Smooth muscle cell (in vitro differentiated cells): ENCODE measurements at regions not wholly inside any gene's neighbourhood (a gene's known extent, or its start where the extent isn't known, plus 50 kb on each side); places are given as distances from the start of the nearest gene placed in this dataset.

Experiments
- DNase-seq: peaks from one replicate; lab custom pipeline; 2025; ENCODE audit not compliant: unreplicated experiment; lab: John Stamatoyannopoulos, UW
- H2AFZ ChIP-seq: fragments of 200-600 bp; sonication (generic); 2 replicates; pipeline ENCODE4 v1.6.0; 2016; ENCODE audit warnings: antibody characterized with exemption, low read depth, mild to moderate bottlenecking
- H3F3A ChIP-seq: fragments of 200-600 bp; sonication (generic); 2 replicates; pipeline ENCODE4 v1.6.0; 2017; ENCODE audit warnings: antibody characterized with exemption, low read depth
- H3K27ac ChIP-seq: fragments of 200-600 bp; sonication (generic); 2 replicates; pipeline ENCODE4 v1.5.1; 2016; ENCODE audit warnings: low read depth, mild to moderate bottlenecking
- H3K27me3 ChIP-seq: fragments of 200-600 bp; sonication (generic); 2 replicates; pipeline ENCODE4 v1.6.1; 2016; ENCODE audit warnings: low read depth, mild to moderate bottlenecking
- H3K36me3 ChIP-seq: fragments of 200-600 bp; sonication (generic); 2 replicates; pipeline ENCODE4 v1.5.1; 2016; ENCODE audit warnings: low read depth
- H3K4me1 ChIP-seq: fragments of 200-600 bp; sonication (generic); 2 replicates; pipeline ENCODE4 v1.5.1; 2016; ENCODE audit warnings: low read depth
- H3K4me2 ChIP-seq: fragments of 200-600 bp; sonication (generic); 2 replicates; pipeline ENCODE4 v1.6.0; 2016; ENCODE audit warnings: mild to moderate bottlenecking
- H3K4me3 ChIP-seq: fragments of 200-600 bp; sonication (generic); 2 replicates; pipeline ENCODE4 v1.5.1; 2016; ENCODE audit warnings: mild to moderate bottlenecking
- H3K79me2 ChIP-seq: fragments of 200-600 bp; sonication (generic); 2 replicates; pipeline ENCODE4 v1.6.0; 2016; ENCODE audit warnings: low read depth, mild to moderate bottlenecking
- H3K9ac ChIP-seq: fragments of 200-600 bp; sonication (generic); 2 replicates; pipeline ENCODE4 v1.6.0; 2016; ENCODE audit warnings: low read depth
- H3K9me3 ChIP-seq: fragments of 200-600 bp; sonication (generic); replicated peaks from 2 replicates; pipeline ENCODE4 v1.5.1; 2016; ENCODE audit warnings: low read depth
- H4K20me1 ChIP-seq: fragments of 200-600 bp; sonication (generic); 2 replicates; pipeline ENCODE4 v1.6.0; 2016; ENCODE audit warnings: low read depth
- WGBS: methylation state at CpG from one replicate; pipeline ENCODE4 v1.1.7; 2016; ENCODE audit warnings: low lambda C conversion rate; 5-methylcytosine and 5-hydroxymethylcytosine counted together
- TF ChIP-seq, protein P1 (sequence below): fragments of 200-600 bp; sonication (generic); IDR thresholded peaks from 2 replicates; pipeline ENCODE4 v1.5.1; 2017; ENCODE audit warnings: borderline replicate concordance, mild to moderate bottlenecking, antibody characterized with exemption; ENCODE audit not compliant: insufficient read depth, poor library complexity, severe bottlenecking

DNA sequence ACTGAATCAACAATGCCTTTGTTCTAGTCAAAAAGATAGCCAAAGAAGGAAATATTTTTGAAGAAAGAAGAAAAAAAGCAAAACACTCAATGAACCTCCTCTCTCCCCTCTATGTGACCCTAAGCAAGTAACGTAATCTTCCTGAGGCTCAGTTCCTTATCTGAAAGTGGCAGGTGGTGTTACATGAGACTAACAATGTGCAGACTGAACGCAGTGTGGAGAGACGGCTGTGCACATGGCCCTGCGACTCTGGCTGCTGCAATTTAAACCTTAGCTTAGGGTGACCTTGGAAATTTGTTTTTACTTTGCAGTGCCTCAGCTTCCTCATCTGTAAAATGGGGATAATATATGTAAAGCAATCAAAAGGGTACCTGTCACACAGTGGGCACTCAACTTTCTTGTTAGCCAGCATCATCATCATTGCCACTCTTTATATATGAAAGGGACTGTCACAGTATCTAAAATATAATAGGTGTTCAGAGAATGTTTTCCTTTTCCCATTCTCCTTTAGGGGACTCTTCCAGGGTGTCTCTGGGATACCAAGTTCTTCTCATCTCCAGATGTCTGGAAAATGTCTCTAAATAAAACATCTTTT, 100.1 kb upstream of the JUN start:
- TF ChIP-seq, protein P1, sequence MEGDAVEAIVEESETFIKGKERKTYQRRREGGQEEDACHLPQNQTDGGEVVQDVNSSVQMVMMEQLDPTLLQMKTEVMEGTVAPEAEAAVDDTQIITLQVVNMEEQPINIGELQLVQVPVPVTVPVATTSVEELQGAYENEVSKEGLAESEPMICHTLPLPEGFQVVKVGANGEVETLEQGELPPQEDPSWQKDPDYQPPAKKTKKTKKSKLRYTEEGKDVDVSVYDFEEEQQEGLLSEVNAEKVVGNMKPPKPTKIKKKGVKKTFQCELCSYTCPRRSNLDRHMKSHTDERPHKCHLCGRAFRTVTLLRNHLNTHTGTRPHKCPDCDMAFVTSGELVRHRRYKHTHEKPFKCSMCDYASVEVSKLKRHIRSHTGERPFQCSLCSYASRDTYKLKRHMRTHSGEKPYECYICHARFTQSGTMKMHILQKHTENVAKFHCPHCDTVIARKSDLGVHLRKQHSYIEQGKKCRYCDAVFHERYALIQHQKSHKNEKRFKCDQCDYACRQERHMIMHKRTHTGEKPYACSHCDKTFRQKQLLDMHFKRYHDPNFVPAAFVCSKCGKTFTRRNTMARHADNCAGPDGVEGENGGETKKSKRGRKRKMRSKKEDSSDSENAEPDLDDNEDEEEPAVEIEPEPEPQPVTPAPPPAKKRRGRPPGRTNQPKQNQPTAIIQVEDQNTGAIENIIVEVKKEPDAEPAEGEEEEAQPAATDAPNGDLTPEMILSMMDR: no peak
- Histone ChIP-seq H3K4me1 (no peaks in the 10 kb centered on the region), H3F3A (no peaks in the 10 kb centered on the region), H3K27ac (no peak overlapping the region), H3K36me3 (no peaks in the 10 kb centered on the region), H3K9me3 (no peaks in the 10 kb centered on the region), H3K79me2 (no peaks in the 10 kb centered on the region), H3K27me3 (no peaks in the 10 kb centered on the region), H4K20me1 (no peaks in the 10 kb centered on the region), H2AFZ (no peak overlapping the region), H3K4me3 (no peak overlapping the region), H3K9ac (no peak overlapping the region), H3K4me2 (no peak overlapping the region)
- DNase-seq: no peak
- WGBS: 78% methylated on average over 4 of the region's 4 CpGs

DNA sequence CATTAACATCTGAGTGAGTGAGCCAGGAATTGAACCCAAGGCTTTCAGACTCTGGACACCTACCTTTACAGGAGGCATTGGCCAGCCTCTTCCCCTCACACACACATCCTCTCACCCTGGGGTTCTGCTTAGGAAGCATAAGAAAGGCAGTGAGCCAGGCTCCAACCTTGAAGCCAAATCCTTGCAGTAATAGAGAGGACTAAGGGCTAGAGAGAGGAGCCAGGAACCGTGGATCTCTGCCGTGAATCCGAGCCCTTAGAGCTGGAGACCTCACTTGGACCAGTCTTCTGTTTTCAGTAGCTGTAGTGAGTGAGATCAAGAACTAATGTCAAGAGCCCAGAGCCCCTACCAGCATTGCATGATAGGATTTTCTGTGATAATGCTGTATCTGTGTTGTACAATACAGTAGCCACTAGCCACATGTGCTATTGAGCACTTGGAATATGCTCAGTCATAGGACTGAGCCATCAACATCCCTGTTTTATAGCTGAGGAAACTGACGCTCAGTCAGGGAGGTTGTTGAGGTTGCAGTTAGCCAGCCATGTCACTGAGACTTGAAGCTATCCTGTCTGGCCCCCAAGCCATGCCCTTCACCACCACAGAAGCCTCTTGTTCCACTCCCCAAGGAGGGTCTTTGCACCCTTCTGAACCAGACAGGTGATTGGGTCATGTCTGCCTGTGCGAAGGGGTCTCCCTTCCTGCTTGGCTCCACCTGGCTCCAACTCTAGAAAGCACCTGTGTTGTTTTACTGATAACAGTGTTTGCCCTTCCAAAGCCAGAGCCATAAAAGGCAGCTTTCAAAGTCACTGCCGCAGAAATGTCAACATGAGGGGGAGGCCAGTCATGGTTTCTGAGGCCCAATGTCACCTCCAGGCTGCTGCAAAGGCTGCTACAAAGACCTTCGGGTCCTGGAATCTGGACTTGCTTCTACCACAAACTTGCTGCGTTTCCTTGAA, 101.1 kb upstream of the JUN start:
- H3K9ac ChIP-seq: no peak overlapping the region
- no peaks in the 10 kb centered on the region for H3K4me1 ChIP-seq
- no peak for DNase-seq
- no peak overlapping the region for H2AFZ ChIP-seq
- no peaks in the 10 kb centered on the region for H3K79me2 ChIP-seq
- H3K36me3 ChIP-seq: no peaks in the 10 kb centered on the region
- no peak overlapping the region for H3K4me2 ChIP-seq
- H3F3A ChIP-seq: no peaks in the 10 kb centered on the region
- no peaks in the 10 kb centered on the region for H4K20me1 ChIP-seq
- H3K27me3 ChIP-seq: no peaks in the 10 kb centered on the region
- 61% methylated on average over 8 of the region's 8 CpGs for WGBS
- no peak overlapping the region for H3K27ac ChIP-seq
- no peaks in the 10 kb centered on the region for H3K9me3 ChIP-seq
- TF ChIP-seq, protein P1: no peak
- no peak overlapping the region for H3K4me3 ChIP-seq

DNA sequence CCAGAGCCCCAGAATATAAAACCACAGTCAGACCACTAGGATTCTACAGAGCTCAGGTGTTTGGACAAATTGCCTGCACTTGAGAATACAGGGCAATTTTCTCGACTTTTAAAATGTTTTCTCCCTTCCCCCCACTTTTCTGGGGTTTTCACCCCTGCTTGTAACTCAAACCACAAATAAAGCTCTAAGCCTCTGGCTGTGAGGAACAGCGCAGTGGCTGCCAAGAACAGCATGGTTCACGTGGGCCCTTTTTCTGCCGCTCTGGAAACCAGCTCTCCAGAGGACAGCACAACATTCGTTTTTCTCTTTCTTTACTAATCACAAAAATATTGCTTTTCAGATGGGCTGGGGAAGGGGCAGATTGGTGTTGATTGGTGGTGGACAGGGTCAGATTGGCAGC, 102.2 kb upstream of the JUN start:
- Histone ChIP-seq H3K27me3 (no peaks in the 10 kb centered on the region), H3F3A (no peaks in the 10 kb centered on the region), H3K9ac (no peak overlapping the region), H3K9me3 (no peaks in the 10 kb centered on the region), H4K20me1 (no peaks in the 10 kb centered on the region), H2AFZ (no peak overlapping the region), H3K36me3 (no peaks in the 10 kb centered on the region), H3K79me2 (no peaks in the 10 kb centered on the region), H3K4me3 (no peak overlapping the region), H3K27ac (no peak overlapping the region), H3K4me1 (no peaks in the 10 kb centered on the region), H3K4me2 (no peak overlapping the region)
- TF ChIP-seq, protein P1: no peak
- DNase-seq: no peak
- 76% methylated on average over 5 of the region's 5 CpGs for WGBS

DNA sequence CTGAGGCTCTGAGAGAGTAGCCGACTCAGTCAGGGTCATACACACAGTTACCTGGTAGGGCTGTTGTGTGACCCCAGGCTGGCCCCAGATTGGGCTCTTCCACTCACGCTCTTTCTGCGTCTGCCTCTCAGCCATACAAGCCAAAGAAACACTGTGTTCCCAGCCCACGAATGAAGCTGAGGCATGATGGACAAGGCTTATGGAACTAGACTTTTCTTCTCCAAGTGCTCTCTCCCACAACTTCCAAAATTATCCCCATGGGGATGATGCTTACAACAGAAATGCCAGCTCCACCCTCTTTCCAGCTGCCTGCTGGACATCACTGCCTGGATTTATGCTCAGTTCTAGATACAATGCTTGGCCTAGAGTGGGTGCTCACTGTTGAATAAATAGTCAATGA, 102.8 kb upstream of the JUN start:
- H3F3A ChIP-seq: no peaks in the 10 kb centered on the region
- no peaks in the 10 kb centered on the region for H3K79me2 ChIP-seq
- 96% methylated on average over 4 of the region's 4 CpGs for WGBS
- DNase-seq: no peak
- no peak overlapping the region for H2AFZ ChIP-seq
- no peaks in the 10 kb centered on the region for H3K4me1 ChIP-seq
- no peaks in the 10 kb centered on the region for H3K9me3 ChIP-seq
- no peak overlapping the region for H3K4me2 ChIP-seq
- H4K20me1 ChIP-seq: no peaks in the 10 kb centered on the region
- TF ChIP-seq, protein P1: no peak
- H3K27ac ChIP-seq: no peak overlapping the region
- no peaks in the 10 kb centered on the region for H3K36me3 ChIP-seq
- H3K27me3 ChIP-seq: no peaks in the 10 kb centered on the region
- no peak overlapping the region for H3K9ac ChIP-seq
- H3K4me3 ChIP-seq: no peak overlapping the region
